ENCODE measurements at regions not wholly inside any gene's neighbourhood (a gene's known extent, or its start where the extent isn't known, plus 50 kb on each side); places are given as distances from the start of the nearest gene placed in this dataset.
A peak's percentile ranks its signal among the peaks of the same experiment; 100 is the strongest.

DNA sequence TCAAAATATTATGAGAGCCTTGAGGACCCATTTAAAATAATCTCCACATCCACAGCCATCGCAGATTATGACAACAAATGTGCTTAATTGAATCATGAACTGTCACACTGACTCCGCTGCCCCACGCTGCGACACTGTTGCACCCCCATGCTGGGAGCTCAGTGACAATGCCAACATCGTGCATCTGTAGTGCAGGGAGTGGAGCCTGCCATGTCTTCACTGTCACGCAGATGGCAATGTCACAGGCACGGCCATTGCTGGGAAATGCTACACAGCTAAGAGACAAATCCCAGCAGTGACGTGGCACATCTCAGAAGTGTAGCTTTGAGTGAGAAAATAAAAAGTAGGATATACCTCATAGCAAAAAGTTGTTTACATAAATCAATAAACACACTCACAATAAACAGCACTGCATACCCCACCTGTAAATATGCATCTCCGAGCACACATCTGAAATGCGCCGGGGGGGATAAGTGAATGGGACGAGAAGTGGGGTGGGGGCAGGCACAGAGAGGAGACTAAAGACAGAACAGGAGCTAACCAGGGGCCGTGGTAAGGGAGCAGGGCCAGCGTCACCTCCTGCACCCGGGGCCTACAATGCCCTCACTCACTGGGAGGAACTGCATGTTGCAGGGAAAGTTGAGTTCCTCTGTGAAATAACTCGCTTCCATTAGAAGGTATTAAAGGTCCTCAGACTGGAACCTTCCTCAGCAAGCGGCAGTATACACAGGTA lies 349.9 kb downstream of the THBS2 start:
- TF ChIP-seq, protein P1, sequence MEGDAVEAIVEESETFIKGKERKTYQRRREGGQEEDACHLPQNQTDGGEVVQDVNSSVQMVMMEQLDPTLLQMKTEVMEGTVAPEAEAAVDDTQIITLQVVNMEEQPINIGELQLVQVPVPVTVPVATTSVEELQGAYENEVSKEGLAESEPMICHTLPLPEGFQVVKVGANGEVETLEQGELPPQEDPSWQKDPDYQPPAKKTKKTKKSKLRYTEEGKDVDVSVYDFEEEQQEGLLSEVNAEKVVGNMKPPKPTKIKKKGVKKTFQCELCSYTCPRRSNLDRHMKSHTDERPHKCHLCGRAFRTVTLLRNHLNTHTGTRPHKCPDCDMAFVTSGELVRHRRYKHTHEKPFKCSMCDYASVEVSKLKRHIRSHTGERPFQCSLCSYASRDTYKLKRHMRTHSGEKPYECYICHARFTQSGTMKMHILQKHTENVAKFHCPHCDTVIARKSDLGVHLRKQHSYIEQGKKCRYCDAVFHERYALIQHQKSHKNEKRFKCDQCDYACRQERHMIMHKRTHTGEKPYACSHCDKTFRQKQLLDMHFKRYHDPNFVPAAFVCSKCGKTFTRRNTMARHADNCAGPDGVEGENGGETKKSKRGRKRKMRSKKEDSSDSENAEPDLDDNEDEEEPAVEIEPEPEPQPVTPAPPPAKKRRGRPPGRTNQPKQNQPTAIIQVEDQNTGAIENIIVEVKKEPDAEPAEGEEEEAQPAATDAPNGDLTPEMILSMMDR (IDR thresholded peaks at IDR 0.05): no peak
- TF ChIP-seq POLR2A (IDR thresholded peaks at IDR 0.05) (no peak), EP300 (IDR thresholded peaks at IDR 0.05) (no peak)
- H3K4me1 ChIP-seq: no peaks in the 10 kb centered on the region
- H3K4me3 ChIP-seq: no peak overlapping the region
- H3K27me3 ChIP-seq: no peaks in the 10 kb centered on the region
- DNase-seq (ENCODE audit: low spot score in 2 of 2): no peak
- H3K27ac ChIP-seq: no peak overlapping the region
- H3K9me3 ChIP-seq: peaks cover 0 to 9% (median 1%) of the 10 kb centered on the region in 4 donors
- H3K36me3 ChIP-seq: no peaks in the 10 kb centered on the region
- 84 to 86% methylated on average over 17 of the region's 17 CpGs for WGBS, 2 donors

DNA sequence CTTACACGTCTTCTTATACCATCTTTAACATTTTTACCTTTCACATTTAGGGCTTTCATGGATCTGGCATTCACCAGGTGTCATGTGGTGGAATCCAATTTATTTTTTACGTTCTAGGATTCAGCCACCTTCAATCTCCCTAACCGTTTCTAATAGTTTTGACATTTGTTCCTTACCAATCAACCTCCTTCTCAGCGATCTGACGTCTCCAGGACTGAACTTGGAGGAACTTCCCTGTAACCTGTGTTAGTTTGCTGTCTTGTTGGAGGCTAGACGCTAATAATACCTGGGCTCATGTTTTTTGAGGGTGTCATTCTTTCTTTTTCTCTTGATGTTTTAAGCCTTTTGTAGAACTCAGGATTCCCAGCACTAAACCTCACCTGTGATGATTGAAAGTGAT lies 351.6 kb downstream of the THBS2 start:
- H3K4me1 ChIP-seq: no peaks in the 10 kb centered on the region
- DNase-seq (ENCODE audit: low spot score in 2 of 2): no peak
- no peaks in the 10 kb centered on the region for H3K27me3 ChIP-seq
- WGBS, 2 donors: 71 to 75% methylated on average over 6 of the region's 6 CpGs
- H3K9me3 ChIP-seq: peaks cover 0 to 6% (median 0%) of the 10 kb centered on the region in 4 donors
- TF ChIP-seq, protein P1 (IDR thresholded peaks at IDR 0.05): no peak
- TF ChIP-seq EP300 (IDR thresholded peaks at IDR 0.05): no peak
- no peak for TF ChIP-seq POLR2A (IDR thresholded peaks at IDR 0.05)
- no peak overlapping the region for H3K4me3 ChIP-seq
- no peaks in the 10 kb centered on the region for H3K36me3 ChIP-seq
- H3K27ac ChIP-seq: no peak overlapping the region

DNA sequence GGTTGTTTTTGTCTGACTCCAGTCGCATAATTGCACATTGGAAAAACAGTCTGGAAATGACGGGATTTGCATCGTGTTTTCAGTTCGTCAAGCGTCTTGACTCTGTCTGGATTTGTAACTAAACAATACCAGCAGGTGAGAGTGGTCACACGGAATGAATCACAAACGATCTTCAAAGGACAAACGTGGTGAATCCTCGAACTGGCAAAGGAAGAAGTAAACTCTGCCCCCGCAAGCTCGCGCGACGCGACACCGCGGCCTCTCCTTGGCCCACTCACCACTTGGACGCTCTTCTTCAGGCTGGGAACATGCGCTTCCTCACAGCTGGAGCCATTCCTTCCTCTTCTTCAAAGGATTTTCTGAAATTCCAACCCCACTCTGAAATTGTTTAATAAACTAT lies 352.6 kb downstream of the THBS2 start:
- 90 to 92% methylated on average over 19 of the region's 19 CpGs for WGBS, 2 donors
- DNase-seq (ENCODE audit: low spot score in 2 of 2): no peak
- H3K27ac ChIP-seq: no peak overlapping the region
- H3K27me3 ChIP-seq: no peaks in the 10 kb centered on the region
- H3K4me3 ChIP-seq: no peak overlapping the region
- H3K9me3 ChIP-seq: peaks cover 0 to 4% (median 0%) of the 10 kb centered on the region in 4 donors
- TF ChIP-seq POLR2A (IDR thresholded peaks at IDR 0.05) (no peak), EP300 (IDR thresholded peaks at IDR 0.05) (no peak)
- TF ChIP-seq, protein P1 (IDR thresholded peaks at IDR 0.05): no peak
- H3K4me1 ChIP-seq: no peaks in the 10 kb centered on the region
- H3K36me3 ChIP-seq: no peaks in the 10 kb centered on the region

DNA sequence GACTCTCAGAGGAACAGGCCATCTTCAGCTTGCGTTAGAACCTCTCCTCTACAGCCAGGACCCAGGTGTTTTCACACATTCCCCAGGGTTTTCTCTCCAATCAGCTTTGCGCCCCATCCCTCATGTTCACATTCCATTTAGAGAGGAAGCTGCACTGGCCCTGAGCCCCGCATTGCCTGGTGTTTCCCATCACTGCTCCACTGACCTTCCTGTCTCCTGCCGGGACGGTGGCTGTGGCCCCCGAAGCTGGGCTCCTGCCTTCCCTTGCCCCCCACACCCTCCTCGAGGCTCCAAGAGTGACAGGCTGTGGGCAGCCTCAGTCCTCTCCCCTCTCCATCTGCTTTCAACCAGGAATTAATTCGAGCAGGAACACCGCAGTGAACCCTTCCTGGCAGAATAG lies 357.3 kb downstream of the THBS2 start:
- no peak overlapping the region for H3K27ac ChIP-seq
- 87 to 90% methylated on average over 9 of the region's 9 CpGs for WGBS, 2 donors
- TF ChIP-seq EP300 (IDR thresholded peaks at IDR 0.05): no peak
- TF ChIP-seq POLR2A (IDR thresholded peaks at IDR 0.05): no peak

DNA sequence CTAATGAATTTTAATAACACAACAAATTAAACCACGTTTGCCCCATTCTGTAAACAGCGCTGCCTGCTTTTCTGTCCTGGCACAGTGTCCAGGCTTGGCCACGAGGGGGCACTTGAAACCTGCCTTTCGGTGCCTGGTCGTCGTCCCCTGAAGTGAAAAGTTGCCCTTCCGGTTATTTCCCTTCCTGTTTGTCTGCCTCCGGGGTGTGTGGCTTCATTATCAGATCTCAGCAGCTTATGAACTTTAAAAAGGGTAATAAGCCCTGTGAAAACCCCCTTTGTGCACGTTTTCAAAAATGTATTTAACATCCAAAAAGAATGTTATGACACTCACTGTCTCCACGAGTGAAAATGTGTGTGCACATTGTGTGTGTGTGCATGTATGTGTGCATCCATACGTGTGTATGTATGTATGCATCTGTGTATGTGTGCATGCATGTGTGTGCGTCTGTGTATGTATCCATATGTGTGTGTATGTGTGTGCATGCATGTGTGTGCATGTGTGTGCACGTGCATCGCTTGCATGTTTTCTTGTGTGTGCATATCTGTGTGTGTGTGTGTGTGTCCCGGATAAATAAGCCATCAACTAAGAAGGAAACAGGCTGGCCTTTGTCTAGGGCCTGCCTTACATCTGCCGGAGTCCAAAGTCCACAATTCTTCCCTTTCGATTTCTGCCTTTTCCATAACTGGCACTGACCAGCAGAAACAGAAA lies 358.4 kb downstream of the THBS2 start:
- WGBS, 2 donors: 22 to 23% methylated on average over 17 of the region's 17 CpGs
- Histone ChIP-seq H3K4me3 (peak overlapping the region in 1 of 4 donors; percentile 34), H3K4me1 (peaks cover 0 to 12% (median 0%) of the 10 kb centered on the region in 4 donors), H3K9me3 (peaks cover 0 to 4% (median 0%) of the 10 kb centered on the region in 4 donors), H3K27ac (peak overlapping the region in 1 of 4 donors; percentile 3), H3K27me3 (no peaks in the 10 kb centered on the region), H3K36me3 (no peaks in the 10 kb centered on the region)
- TF ChIP-seq, protein P1 (IDR thresholded peaks at IDR 0.05): peak; percentile 84 to 90 (median 87)
- TF ChIP-seq POLR2A (IDR thresholded peaks at IDR 0.05): no peak
- peak; percentile 61 to 78 for DNase-seq (ENCODE audit: low spot score in 2 of 2)

More for the DNA sequence above, 357.3 kb downstream of the THBS2 start:
- no peak for DNase-seq (ENCODE audit: low spot score in 2 of 2)
- H3K4me1 ChIP-seq: peaks cover 0 to 12% (median 0%) of the 10 kb centered on the region in 4 donors
- peaks cover 0 to 4% (median 0%) of the 10 kb centered on the region in 4 donors for H3K9me3 ChIP-seq
- H3K27me3 ChIP-seq: no peaks in the 10 kb centered on the region
- no peak overlapping the region for H3K4me3 ChIP-seq
- no peaks in the 10 kb centered on the region for H3K36me3 ChIP-seq

Data from tibial nerve (tissue), 4 donors.